ENCODE measurements at regions not wholly inside any gene's neighbourhood (a gene's known extent, or its start where the extent isn't known, plus 50 kb on each side); places are given as distances from the start of the nearest gene placed in this dataset.

GRCh38 chrX:95330292-95330691 is 1354.3 kb upstream of the DIAPH2 start:
- TF ChIP-seq, protein P1, sequence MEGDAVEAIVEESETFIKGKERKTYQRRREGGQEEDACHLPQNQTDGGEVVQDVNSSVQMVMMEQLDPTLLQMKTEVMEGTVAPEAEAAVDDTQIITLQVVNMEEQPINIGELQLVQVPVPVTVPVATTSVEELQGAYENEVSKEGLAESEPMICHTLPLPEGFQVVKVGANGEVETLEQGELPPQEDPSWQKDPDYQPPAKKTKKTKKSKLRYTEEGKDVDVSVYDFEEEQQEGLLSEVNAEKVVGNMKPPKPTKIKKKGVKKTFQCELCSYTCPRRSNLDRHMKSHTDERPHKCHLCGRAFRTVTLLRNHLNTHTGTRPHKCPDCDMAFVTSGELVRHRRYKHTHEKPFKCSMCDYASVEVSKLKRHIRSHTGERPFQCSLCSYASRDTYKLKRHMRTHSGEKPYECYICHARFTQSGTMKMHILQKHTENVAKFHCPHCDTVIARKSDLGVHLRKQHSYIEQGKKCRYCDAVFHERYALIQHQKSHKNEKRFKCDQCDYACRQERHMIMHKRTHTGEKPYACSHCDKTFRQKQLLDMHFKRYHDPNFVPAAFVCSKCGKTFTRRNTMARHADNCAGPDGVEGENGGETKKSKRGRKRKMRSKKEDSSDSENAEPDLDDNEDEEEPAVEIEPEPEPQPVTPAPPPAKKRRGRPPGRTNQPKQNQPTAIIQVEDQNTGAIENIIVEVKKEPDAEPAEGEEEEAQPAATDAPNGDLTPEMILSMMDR (IDR thresholded peaks at IDR 0.05), result no peak
- TF ChIP-seq POLR2A (IDR thresholded peaks at IDR 0.05), result no peak
- TF ChIP-seq POLR2AphosphoS5 (IDR thresholded peaks at IDR 0.05; ENCODE audit: insufficient read depth in 1 of 2, low read depth in 1 of 2), result no peak
